PFSK-1 (cell line): ENCODE measurements at regions not wholly inside any gene's neighbourhood (a gene's known extent, or its start where the extent isn't known, plus 50 kb on each side); places are given as distances from the start of the nearest gene placed in this dataset.

Experiments used
- POLR2AphosphoS5 ChIP-seq: IDR thresholded peaks from 2 replicates; pipeline ENCODE4 v1.6.1; 2012; ENCODE audit warnings: low read depth, mild to moderate bottlenecking, control low read depth, low read length, moderate library complexity
- TAF1 ChIP-seq: IDR thresholded peaks from 2 replicates; pipeline ENCODE4 v1.6.1; 2012; ENCODE audit warnings: low read length, control low read depth, borderline replicate concordance; ENCODE audit not compliant: insufficient read depth

- no peak for TF ChIP-seq POLR2AphosphoS5
- no peak for TF ChIP-seq TAF1
These were observed 106.6 kb downstream of the DUSP10 start for GRCh38 chr1:221635305-221635704.
